ENCODE measurements at regions not wholly inside any gene's neighbourhood (a gene's known extent, or its start where the extent isn't known, plus 50 kb on each side); places are given as distances from the start of the nearest gene placed in this dataset.
A peak's percentile ranks its signal among the peaks of the same experiment; 100 is the strongest.

- Mint-ChIP-seq H3K27ac (ENCODE audit: unreplicated experiment) (peak overlapping the region; percentile 74), H3K27me3 (ENCODE audit: low read depth) (peaks cover 2% of the 10 kb centered on the region), H3K4me3 (ENCODE audit: unreplicated experiment) (no peak overlapping the region), H3K9me3 (ENCODE audit: low read depth) (no peaks in the 10 kb centered on the region), H3K4me1 (ENCODE audit: low read depth) (peaks cover 30% of the 10 kb centered on the region), H3K36me3 (ENCODE audit: low read depth) (no peaks in the 10 kb centered on the region)
- no peak for TF ChIP-seq CTCF (IDR thresholded peaks at IDR 0.05)
- no peak for DNase-seq (ENCODE audit: low spot score)
Observed at GRCh38 chr5:10831419-10831818, 70.4 kb upstream of the DAP start.

GRCh38 chr5:10828241-10828640 is 67.2 kb upstream of the DAP start:
- Mint-ChIP-seq H3K4me3 (ENCODE audit: unreplicated experiment) (no peak overlapping the region), H3K4me1 (ENCODE audit: low read depth) (peaks cover 30% of the 10 kb centered on the region), H3K27me3 (ENCODE audit: low read depth) (peaks cover 2% of the 10 kb centered on the region), H3K36me3 (ENCODE audit: low read depth) (no peaks in the 10 kb centered on the region), H3K9me3 (ENCODE audit: low read depth) (no peaks in the 10 kb centered on the region), H3K27ac (ENCODE audit: unreplicated experiment) (no peak overlapping the region)
- no peak for TF ChIP-seq CTCF (IDR thresholded peaks at IDR 0.05)
- DNase-seq (ENCODE audit: low spot score) = no peak

GRCh38 chr5:10827571-10827970 is 66.5 kb upstream of the DAP start:
- Mint-ChIP-seq H3K9me3 (ENCODE audit: low read depth) (no peaks in the 10 kb centered on the region), H3K36me3 (ENCODE audit: low read depth) (no peaks in the 10 kb centered on the region), H3K4me3 (ENCODE audit: unreplicated experiment) (no peak overlapping the region), H3K27ac (ENCODE audit: unreplicated experiment) (no peak overlapping the region), H3K27me3 (ENCODE audit: low read depth) (peaks cover 2% of the 10 kb centered on the region), H3K4me1 (ENCODE audit: low read depth) (peaks cover 31% of the 10 kb centered on the region)
- TF ChIP-seq CTCF (IDR thresholded peaks at IDR 0.05) = no peak
- no peak for DNase-seq (ENCODE audit: low spot score)

DNA sequence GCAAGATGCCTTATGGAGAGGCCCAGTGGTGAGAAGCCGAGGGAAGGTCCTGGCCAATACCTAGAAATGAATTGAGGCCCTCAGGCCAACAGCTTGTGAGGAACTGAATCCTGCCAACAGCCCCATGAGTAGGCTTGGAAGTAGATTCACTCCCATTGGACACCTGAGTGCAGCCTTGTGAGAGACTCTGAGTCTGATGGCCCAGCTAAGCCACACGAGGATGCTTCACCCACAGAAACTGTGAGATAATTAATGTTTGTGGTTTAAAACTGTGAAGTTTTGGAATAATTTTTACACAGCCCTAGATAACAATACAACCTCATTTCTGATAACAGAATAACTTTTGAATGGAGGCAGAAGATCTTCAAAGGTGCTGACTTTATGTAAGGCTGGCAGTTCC is 65.9 kb upstream of the DAP start:
- Mint-ChIP-seq H3K4me3 (ENCODE audit: unreplicated experiment) (no peak overlapping the region), H3K36me3 (ENCODE audit: low read depth) (no peaks in the 10 kb centered on the region), H3K9me3 (ENCODE audit: low read depth) (no peaks in the 10 kb centered on the region), H3K4me1 (ENCODE audit: low read depth) (peaks cover 33% of the 10 kb centered on the region), H3K27me3 (ENCODE audit: low read depth) (peaks cover 2% of the 10 kb centered on the region), H3K27ac (ENCODE audit: unreplicated experiment) (no peak overlapping the region)
- no peak for DNase-seq (ENCODE audit: low spot score)
- no peak for TF ChIP-seq CTCF (IDR thresholded peaks at IDR 0.05)

GRCh38 chr5:10825897-10826644 is 65.0 kb upstream of the DAP start:
- Mint-ChIP-seq H3K27me3 (ENCODE audit: low read depth) (peaks cover 4% of the 10 kb centered on the region), H3K4me3 (ENCODE audit: unreplicated experiment) (no peak overlapping the region)

More at GRCh38 chr5:10825897-10826644, 65.0 kb upstream of the DAP start:
- DNase-seq (ENCODE audit: low spot score) = no peak
- peak; percentile 29 for TF ChIP-seq CTCF (IDR thresholded peaks at IDR 0.05)
- Mint-ChIP-seq H3K4me1 (ENCODE audit: low read depth) (peaks cover 30% of the 10 kb centered on the region), H3K36me3 (ENCODE audit: low read depth) (no peaks in the 10 kb centered on the region), H3K27ac (ENCODE audit: unreplicated experiment) (no peak overlapping the region), H3K9me3 (ENCODE audit: low read depth) (no peaks in the 10 kb centered on the region)

Data from chondrocyte (in vitro differentiated cells).